Tibial nerve (tissue), 4 donors: ENCODE measurements at regions not wholly inside any gene's neighbourhood (a gene's known extent, or its start where the extent isn't known, plus 50 kb on each side); places are given as distances from the start of the nearest gene placed in this dataset.

Source experiments
- DNase-seq, 2 donors: peaks; one replicate each; pipeline ENCODE4 v3.0.0-alpha.2; 2019; ENCODE audit warnings: low spot score in 2 of 2
- H3K27ac ChIP-seq, 4 donors: fragments of 200-600 bp; sonication (generic) in 3 of 4; one replicate each; pipeline ENCODE4 v1.5.1; 2017 to 2019; ENCODE audit warnings: mild to moderate bottlenecking in 1 of 4
- H3K27me3 ChIP-seq, 2 donors: fragments of 200-600 bp; sonication (generic) in 1 of 2; one replicate each; pipeline versions ENCODE4 v1.5.1 to v1.6.0; 2017 to 2019
- H3K36me3 ChIP-seq, 3 donors: fragments of 200-600 bp; sonication (generic); one replicate each; pipeline ENCODE4 v1.5.1; 2018 to 2019
- H3K4me1 ChIP-seq, 4 donors: fragments of 200-600 bp; sonication (generic) in 3 of 4; one replicate each; pipeline ENCODE4 v1.5.1; 2017 to 2019
- H3K4me3 ChIP-seq, 4 donors: fragments of 200-600 bp; sonication (generic) in 3 of 4; one replicate each; pipeline ENCODE4 v1.5.1; 2017 to 2019; ENCODE audit warnings: mild to moderate bottlenecking in 1 of 4, moderate library complexity in 1 of 4
- H3K9me3 ChIP-seq, 4 donors: fragments of 200-600 bp; sonication (generic) in 3 of 4; one replicate each; pipeline ENCODE4 v1.5.1; 2017 to 2019
- CTCF ChIP-seq, 5 experiments: fragments of 200-600 bp in 3 of 5; fragments of 450-650 bp in 2 of 5; sonication (generic) in 3 of 5; IDR thresholded peaks; one replicate each; pipeline ENCODE4 v1.5.1; 2016 to 2019; ENCODE audit warnings: antibody characterized with exemption in 5 of 5, mild to moderate bottlenecking in 3 of 5, moderate library complexity in 2 of 5
- EP300 ChIP-seq, 2 donors: sonication (generic); formaldehyde crosslinking; IDR thresholded peaks; one replicate each; pipeline ENCODE4 v1.6.1; 2017; ENCODE audit warnings: antibody characterized with exemption in 2 of 2, mild to moderate bottlenecking in 1 of 2
- POLR2A ChIP-seq, 2 donors: fragments of 450-650 bp; IDR thresholded peaks; one replicate each; pipeline ENCODE4 v1.6.1; 2017; ENCODE audit warnings: antibody characterized with exemption in 2 of 2, mild to moderate bottlenecking in 2 of 2, moderate library complexity in 2 of 2
- WGBS, 2 donors: methylation state at CpG; one replicate each; pipeline ENCODE4 v1.1.5; 2018; 5-methylcytosine and 5-hydroxymethylcytosine counted together

GRCh38 chr3:117674321-117674720 lies 964.7 kb downstream of the TUSC7 start:
- DNase-seq, result no peak
- H3K27me3 ChIP-seq, result no peaks in the 10 kb centered on the region
- H3K4me1 ChIP-seq, result no peaks in the 10 kb centered on the region
- H3K27ac ChIP-seq, result no peak overlapping the region
- no peaks in the 10 kb centered on the region for H3K9me3 ChIP-seq
- TF ChIP-seq POLR2A (IDR thresholded peaks at IDR 0.05), result no peak
- H3K36me3 ChIP-seq, result no peaks in the 10 kb centered on the region
- WGBS, 2 donors, result 94 to 97% methylated on average over 4 of the region's 4 CpGs
- no peak overlapping the region for H3K4me3 ChIP-seq

GRCh38 chr3:117681619-117682018 lies 972.0 kb downstream of the TUSC7 start:
- WGBS, 2 donors, result 23 to 34% methylated on average over 2 of the region's 2 CpGs
- TF ChIP-seq EP300 (IDR thresholded peaks at IDR 0.05) (no peak), POLR2A (IDR thresholded peaks at IDR 0.05) (no peak), CTCF (IDR thresholded peaks at IDR 0.05) (no peak)
- no peaks in the 10 kb centered on the region for H3K27me3 ChIP-seq
- no peak for DNase-seq
- H3K36me3 ChIP-seq, result no peaks in the 10 kb centered on the region
- peaks cover 0 to 8% (median 0%) of the 10 kb centered on the region in 4 donors for H3K4me1 ChIP-seq
- H3K9me3 ChIP-seq, result no peaks in the 10 kb centered on the region
- no peak overlapping the region for H3K4me3 ChIP-seq
- no peak overlapping the region for H3K27ac ChIP-seq

GRCh38 chr3:117687096-117687495 lies 977.5 kb downstream of the TUSC7 start:
- TF ChIP-seq CTCF (IDR thresholded peaks at IDR 0.05) (no peak), EP300 (IDR thresholded peaks at IDR 0.05) (no peak), POLR2A (IDR thresholded peaks at IDR 0.05) (no peak)
- H3K4me3 ChIP-seq, result no peak overlapping the region
- peaks cover 0 to under 1% (median 0%) of the 10 kb centered on the region in 4 donors for H3K4me1 ChIP-seq
- H3K27ac ChIP-seq, result no peak overlapping the region
- no peaks in the 10 kb centered on the region for H3K36me3 ChIP-seq
- DNase-seq, result no peak
- 93 to 95% methylated on average over 2 of the region's 2 CpGs for WGBS, 2 donors
- no peaks in the 10 kb centered on the region for H3K9me3 ChIP-seq
- no peaks in the 10 kb centered on the region for H3K27me3 ChIP-seq

- Histone ChIP-seq H3K9me3 (no peaks in the 10 kb centered on the region), H3K4me1 (no peaks in the 10 kb centered on the region), H3K27me3 (no peaks in the 10 kb centered on the region), H3K4me3 (no peak overlapping the region), H3K36me3 (no peaks in the 10 kb centered on the region), H3K27ac (no peak overlapping the region)
- TF ChIP-seq POLR2A (IDR thresholded peaks at IDR 0.05), result no peak
- DNase-seq, result no peak
- 60 to 75% methylated on average over 3 of the region's 3 CpGs for WGBS, 2 donors
Observed at GRCh38 chr3:117688583-117688982, 979.0 kb downstream of the TUSC7 start.

GRCh38 chr3:117691526-117691925 lies 981.9 kb downstream of the TUSC7 start:
- no peaks in the 10 kb centered on the region for H3K4me1 ChIP-seq
- no peak overlapping the region for H3K4me3 ChIP-seq
- no peak overlapping the region for H3K27ac ChIP-seq
- no peaks in the 10 kb centered on the region for H3K9me3 ChIP-seq
- no peak for DNase-seq
- TF ChIP-seq CTCF (IDR thresholded peaks at IDR 0.05) (no peak), EP300 (IDR thresholded peaks at IDR 0.05) (no peak), POLR2A (IDR thresholded peaks at IDR 0.05) (no peak)
- WGBS, 2 donors, result 85 to 91% methylated on average over 1 of the region's 1 CpG
- no peaks in the 10 kb centered on the region for H3K36me3 ChIP-seq
- no peaks in the 10 kb centered on the region for H3K27me3 ChIP-seq

- Histone ChIP-seq H3K4me1 (no peaks in the 10 kb centered on the region), H3K4me3 (no peak overlapping the region), H3K27ac (no peak overlapping the region), H3K27me3 (no peaks in the 10 kb centered on the region), H3K9me3 (no peaks in the 10 kb centered on the region), H3K36me3 (no peaks in the 10 kb centered on the region)
- TF ChIP-seq POLR2A (IDR thresholded peaks at IDR 0.05), result no peak
- TF ChIP-seq CTCF (IDR thresholded peaks at IDR 0.05), result no peak
- TF ChIP-seq EP300 (IDR thresholded peaks at IDR 0.05), result no peak
- 79 to 84% methylated on average over 5 of the region's 5 CpGs for WGBS, 2 donors
- no peak for DNase-seq
Observed at GRCh38 chr3:117692416-117692995, 982.9 kb downstream of the TUSC7 start.
